C4-2B (cell line): ENCODE measurements at regions not wholly inside any gene's neighbourhood (a gene's known extent, or its start where the extent isn't known, plus 50 kb on each side); places are given as distances from the start of the nearest gene placed in this dataset.
"Not testable (repeated sequence)": the region's sequence is repeated elsewhere in the genome, so short reads cannot be mapped to it uniquely, and the experiment has no call there.

Experiments used
- ZFX ChIP-seq: fragments of 450-650 bp; IDR thresholded peaks from 2 replicates; pipeline ENCODE4 v1.6.1; 2017
- TF ChIP-seq, protein P1 (sequence below): fragments of 450-650 bp; conservative IDR thresholded peaks from 2 replicates; pipeline ENCODE4 v1.5.1; 2017; ENCODE audit warnings: mild to moderate bottlenecking

DNA sequence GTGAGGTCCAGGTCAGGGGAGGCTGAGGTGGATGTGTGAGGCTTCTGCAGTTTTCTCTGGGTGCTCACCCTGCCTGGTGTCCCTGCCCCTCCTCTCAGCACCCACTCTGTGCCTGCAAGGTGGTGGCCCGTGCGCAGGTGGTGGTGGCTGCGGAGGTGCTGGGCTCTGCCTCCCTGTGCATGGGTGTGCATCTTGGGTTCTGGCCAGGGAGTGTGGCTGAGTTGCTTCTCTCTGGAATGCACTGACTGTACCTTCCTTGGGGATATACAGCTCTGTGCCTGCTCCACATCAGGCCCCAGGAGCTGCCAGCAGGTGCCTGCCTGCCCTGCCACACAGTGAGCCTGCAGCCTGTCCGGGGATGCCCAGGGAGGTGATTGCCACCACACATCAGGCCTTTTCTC is 360.4 kb downstream of the TMEM121 start:
- TF ChIP-seq, protein P1, sequence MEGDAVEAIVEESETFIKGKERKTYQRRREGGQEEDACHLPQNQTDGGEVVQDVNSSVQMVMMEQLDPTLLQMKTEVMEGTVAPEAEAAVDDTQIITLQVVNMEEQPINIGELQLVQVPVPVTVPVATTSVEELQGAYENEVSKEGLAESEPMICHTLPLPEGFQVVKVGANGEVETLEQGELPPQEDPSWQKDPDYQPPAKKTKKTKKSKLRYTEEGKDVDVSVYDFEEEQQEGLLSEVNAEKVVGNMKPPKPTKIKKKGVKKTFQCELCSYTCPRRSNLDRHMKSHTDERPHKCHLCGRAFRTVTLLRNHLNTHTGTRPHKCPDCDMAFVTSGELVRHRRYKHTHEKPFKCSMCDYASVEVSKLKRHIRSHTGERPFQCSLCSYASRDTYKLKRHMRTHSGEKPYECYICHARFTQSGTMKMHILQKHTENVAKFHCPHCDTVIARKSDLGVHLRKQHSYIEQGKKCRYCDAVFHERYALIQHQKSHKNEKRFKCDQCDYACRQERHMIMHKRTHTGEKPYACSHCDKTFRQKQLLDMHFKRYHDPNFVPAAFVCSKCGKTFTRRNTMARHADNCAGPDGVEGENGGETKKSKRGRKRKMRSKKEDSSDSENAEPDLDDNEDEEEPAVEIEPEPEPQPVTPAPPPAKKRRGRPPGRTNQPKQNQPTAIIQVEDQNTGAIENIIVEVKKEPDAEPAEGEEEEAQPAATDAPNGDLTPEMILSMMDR = not testable (repeated sequence)
- TF ChIP-seq ZFX = not testable (repeated sequence)
